ENCODE measurements at regions not wholly inside any gene's neighbourhood (a gene's known extent, or its start where the extent isn't known, plus 50 kb on each side); places are given as distances from the start of the nearest gene placed in this dataset.

DNA sequence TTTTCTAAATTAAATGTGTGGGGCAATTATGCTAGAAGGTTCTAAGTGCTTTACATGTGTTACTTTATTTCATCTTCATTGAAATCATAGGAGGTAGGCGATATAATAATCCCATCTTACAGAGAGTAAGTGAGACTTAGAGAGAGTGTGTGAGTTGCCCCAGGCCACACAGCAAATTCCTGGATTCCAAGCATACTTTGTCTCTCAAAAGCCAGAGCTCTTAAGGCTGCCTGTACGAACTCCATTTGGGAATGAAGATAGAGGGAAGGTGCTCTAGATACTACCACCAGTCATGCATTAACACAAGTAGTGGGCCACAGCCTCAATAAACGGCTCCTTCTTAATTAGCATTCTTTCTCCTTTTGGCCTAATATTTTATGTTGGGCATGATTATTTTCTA, 170.1 kb downstream of the SIPA1L2 start:
- in situ Hi-C loops (cut with HindIII; ENCODE audit: low pct_unique_long_range_greater_than_20kb, low sequenced_read_pairs) = no loop called here

DNA sequence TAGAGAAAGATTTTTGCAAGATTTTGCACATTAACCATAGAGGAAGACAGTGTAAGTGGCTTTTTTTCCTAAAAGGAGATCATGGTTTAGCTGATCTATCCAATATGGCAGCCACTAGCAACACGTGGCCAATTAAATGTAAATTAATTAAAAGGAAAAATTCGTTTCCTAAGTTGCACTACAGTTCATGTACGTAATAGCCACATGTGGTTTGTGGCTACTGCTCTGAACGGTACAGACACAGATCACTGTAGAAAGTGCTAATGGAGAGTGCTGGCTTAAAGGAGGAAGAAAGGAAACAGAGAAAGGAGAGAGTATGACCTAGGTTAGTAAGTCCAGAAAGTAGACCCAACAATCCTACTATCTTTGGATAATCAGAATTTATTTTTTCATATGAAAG, 170.8 kb downstream of the SIPA1L2 start:
- H3K4me1 ChIP-seq (ENCODE audit: control insufficient read depth, insufficient read depth, low read length) = no peaks in the 10 kb centered on the region
- no peak for ATAC-seq
- no peak overlapping the region for H3K27ac ChIP-seq (ENCODE audit: low read length)
- DNase-seq (ENCODE audit: low read depth, low spot score) = no peak
- TF ChIP-seq POLR2AphosphoS5 (IDR thresholded peaks at IDR 0.05; ENCODE audit: low read depth, low read length) (no peak), SIN3A (IDR thresholded peaks at IDR 0.05; ENCODE audit: borderline replicate concordance, insufficient read depth, low read depth, low read length) (no peak), TCF7L2 (IDR thresholded peaks at IDR 0.05; ENCODE audit: low read depth, low read length) (no peak)
- TF ChIP-seq, protein P1, sequence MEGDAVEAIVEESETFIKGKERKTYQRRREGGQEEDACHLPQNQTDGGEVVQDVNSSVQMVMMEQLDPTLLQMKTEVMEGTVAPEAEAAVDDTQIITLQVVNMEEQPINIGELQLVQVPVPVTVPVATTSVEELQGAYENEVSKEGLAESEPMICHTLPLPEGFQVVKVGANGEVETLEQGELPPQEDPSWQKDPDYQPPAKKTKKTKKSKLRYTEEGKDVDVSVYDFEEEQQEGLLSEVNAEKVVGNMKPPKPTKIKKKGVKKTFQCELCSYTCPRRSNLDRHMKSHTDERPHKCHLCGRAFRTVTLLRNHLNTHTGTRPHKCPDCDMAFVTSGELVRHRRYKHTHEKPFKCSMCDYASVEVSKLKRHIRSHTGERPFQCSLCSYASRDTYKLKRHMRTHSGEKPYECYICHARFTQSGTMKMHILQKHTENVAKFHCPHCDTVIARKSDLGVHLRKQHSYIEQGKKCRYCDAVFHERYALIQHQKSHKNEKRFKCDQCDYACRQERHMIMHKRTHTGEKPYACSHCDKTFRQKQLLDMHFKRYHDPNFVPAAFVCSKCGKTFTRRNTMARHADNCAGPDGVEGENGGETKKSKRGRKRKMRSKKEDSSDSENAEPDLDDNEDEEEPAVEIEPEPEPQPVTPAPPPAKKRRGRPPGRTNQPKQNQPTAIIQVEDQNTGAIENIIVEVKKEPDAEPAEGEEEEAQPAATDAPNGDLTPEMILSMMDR (IDR thresholded peaks at IDR 0.05) = no peak
- TF ChIP-seq, protein P2, sequence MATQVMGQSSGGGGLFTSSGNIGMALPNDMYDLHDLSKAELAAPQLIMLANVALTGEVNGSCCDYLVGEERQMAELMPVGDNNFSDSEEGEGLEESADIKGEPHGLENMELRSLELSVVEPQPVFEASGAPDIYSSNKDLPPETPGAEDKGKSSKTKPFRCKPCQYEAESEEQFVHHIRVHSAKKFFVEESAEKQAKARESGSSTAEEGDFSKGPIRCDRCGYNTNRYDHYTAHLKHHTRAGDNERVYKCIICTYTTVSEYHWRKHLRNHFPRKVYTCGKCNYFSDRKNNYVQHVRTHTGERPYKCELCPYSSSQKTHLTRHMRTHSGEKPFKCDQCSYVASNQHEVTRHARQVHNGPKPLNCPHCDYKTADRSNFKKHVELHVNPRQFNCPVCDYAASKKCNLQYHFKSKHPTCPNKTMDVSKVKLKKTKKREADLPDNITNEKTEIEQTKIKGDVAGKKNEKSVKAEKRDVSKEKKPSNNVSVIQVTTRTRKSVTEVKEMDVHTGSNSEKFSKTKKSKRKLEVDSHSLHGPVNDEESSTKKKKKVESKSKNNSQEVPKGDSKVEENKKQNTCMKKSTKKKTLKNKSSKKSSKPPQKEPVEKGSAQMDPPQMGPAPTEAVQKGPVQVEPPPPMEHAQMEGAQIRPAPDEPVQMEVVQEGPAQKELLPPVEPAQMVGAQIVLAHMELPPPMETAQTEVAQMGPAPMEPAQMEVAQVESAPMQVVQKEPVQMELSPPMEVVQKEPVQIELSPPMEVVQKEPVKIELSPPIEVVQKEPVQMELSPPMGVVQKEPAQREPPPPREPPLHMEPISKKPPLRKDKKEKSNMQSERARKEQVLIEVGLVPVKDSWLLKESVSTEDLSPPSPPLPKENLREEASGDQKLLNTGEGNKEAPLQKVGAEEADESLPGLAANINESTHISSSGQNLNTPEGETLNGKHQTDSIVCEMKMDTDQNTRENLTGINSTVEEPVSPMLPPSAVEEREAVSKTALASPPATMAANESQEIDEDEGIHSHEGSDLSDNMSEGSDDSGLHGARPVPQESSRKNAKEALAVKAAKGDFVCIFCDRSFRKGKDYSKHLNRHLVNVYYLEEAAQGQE (IDR thresholded peaks at IDR 0.05; ENCODE audit: insufficient read depth in 1 of 2, low read depth in 2 of 2, low read length in 1 of 2) = no peak
- BruUV-seq (replicated peaks) = no TSS peak
- CTCF ChIA-PET = no interaction called here
- H3K27me3 ChIP-seq (ENCODE audit: control insufficient read depth, insufficient read depth, low read length) = no peaks in the 10 kb centered on the region
- in situ Hi-C loops (cut with HindIII; ENCODE audit: low pct_unique_long_range_greater_than_20kb, low sequenced_read_pairs) (no loop called here), intact Hi-C loops (cut with micrococcal nuclease; ENCODE audit: unreplicated experiment) (no loop called here)
- H3K36me3 ChIP-seq (ENCODE audit: control insufficient read depth, insufficient read depth, low read length) = no peaks in the 10 kb centered on the region
- POLR2A ChIA-PET = no interaction called here
- no peaks in the 10 kb centered on the region for H3K9me3 ChIP-seq (ENCODE audit: control insufficient read depth, insufficient read depth, low read depth, low read length)
- H3K4me3 ChIP-seq (ENCODE audit: low read depth in 2 of 2, low read length in 2 of 2) = no peak overlapping the region

More for the DNA sequence above, 170.1 kb downstream of the SIPA1L2 start:
- DNase-seq (ENCODE audit: low read depth, low spot score) = no peak
- no peak overlapping the region for H3K4me3 ChIP-seq (ENCODE audit: low read depth in 2 of 2, low read length in 2 of 2)
- BruUV-seq (replicated peaks) = no TSS peak
- H3K27me3 ChIP-seq (ENCODE audit: control insufficient read depth, insufficient read depth, low read length) = no peaks in the 10 kb centered on the region
- no peaks in the 10 kb centered on the region for H3K4me1 ChIP-seq (ENCODE audit: control insufficient read depth, insufficient read depth, low read length)
- CTCF ChIA-PET = no interaction called here
- POLR2A ChIA-PET = no interaction called here
- H3K9me3 ChIP-seq (ENCODE audit: control insufficient read depth, insufficient read depth, low read depth, low read length) = no peaks in the 10 kb centered on the region
- no peak for ATAC-seq
- no peak for TF ChIP-seq POLR2AphosphoS5 (IDR thresholded peaks at IDR 0.05; ENCODE audit: low read depth, low read length)
- TF ChIP-seq, protein P1 (IDR thresholded peaks at IDR 0.05) = no peak
- TF ChIP-seq TCF7L2 (IDR thresholded peaks at IDR 0.05; ENCODE audit: low read depth, low read length) = no peak
- TF ChIP-seq, protein P2 (IDR thresholded peaks at IDR 0.05; ENCODE audit: insufficient read depth in 1 of 2, low read depth in 2 of 2, low read length in 1 of 2) = no peak
- no peak for TF ChIP-seq SIN3A (IDR thresholded peaks at IDR 0.05; ENCODE audit: borderline replicate concordance, insufficient read depth, low read depth, low read length)
- intact Hi-C loops (cut with micrococcal nuclease; ENCODE audit: unreplicated experiment) = no loop called here
- H3K27ac ChIP-seq (ENCODE audit: low read length) = no peak overlapping the region
- no peaks in the 10 kb centered on the region for H3K36me3 ChIP-seq (ENCODE audit: control insufficient read depth, insufficient read depth, low read length)
